Gastroesophageal sphincter (tissue), 3 donors: ENCODE measurements at regions not wholly inside any gene's neighbourhood (a gene's known extent, or its start where the extent isn't known, plus 50 kb on each side); places are given as distances from the start of the nearest gene placed in this dataset.
"Not testable (repeated sequence)": the region's sequence is repeated elsewhere in the genome, so short reads cannot be mapped to it uniquely, and the experiment has no call there.

Experiments used
- EP300 ChIP-seq: sonication (generic); formaldehyde crosslinking; IDR thresholded peaks from one replicate; pipeline ENCODE4 v1.6.1; 2017; ENCODE audit warnings: antibody characterized with exemption, mild to moderate bottlenecking
- POLR2A ChIP-seq, 2 donors: fragments of 450-650 bp; IDR thresholded peaks; one replicate each; pipeline ENCODE4 v1.6.1; 2017; ENCODE audit warnings: antibody characterized with exemption in 2 of 2, mild to moderate bottlenecking in 2 of 2, moderate library complexity in 1 of 2
- POLR2AphosphoS5 ChIP-seq: sonication (generic); formaldehyde crosslinking; IDR thresholded peaks from one replicate; pipeline ENCODE4 v1.6.1; 2017; ENCODE audit warnings: antibody characterized with exemption
- TF ChIP-seq, protein P1 (sequence below), 4 experiments: fragments of 200-600 bp in 2 of 4; fragments of 450-650 bp in 2 of 4; sonication (generic) in 1 of 4; IDR thresholded peaks; one replicate each; pipeline ENCODE4 v1.5.1; 2017 to 2019; ENCODE audit warnings: antibody characterized with exemption in 4 of 4, mild to moderate bottlenecking in 2 of 4, moderate library complexity in 2 of 4

DNA sequence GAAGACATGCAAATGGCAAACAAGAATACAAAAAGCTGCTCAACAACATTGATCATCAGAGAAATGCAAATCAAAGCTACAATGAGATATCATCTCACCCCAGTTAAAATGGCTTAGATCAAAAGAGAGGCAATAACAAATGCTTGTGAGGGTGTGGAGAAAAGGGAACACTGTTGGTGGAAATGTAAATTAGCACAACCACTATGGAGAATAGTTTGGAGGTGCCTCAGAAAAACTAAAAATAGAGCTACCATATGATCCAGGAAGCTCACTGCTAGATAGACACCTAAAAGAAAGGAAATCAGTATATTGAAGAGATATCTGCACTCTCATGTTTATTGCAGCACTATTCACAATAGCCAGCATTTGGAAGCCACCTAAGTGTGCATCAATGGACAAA, 108.0 kb upstream of the RANBP3L start:
- not testable (repeated sequence) for TF ChIP-seq POLR2AphosphoS5; POLR2A (IDR thresholded peaks at IDR 0.05); EP300
- TF ChIP-seq, protein P1, sequence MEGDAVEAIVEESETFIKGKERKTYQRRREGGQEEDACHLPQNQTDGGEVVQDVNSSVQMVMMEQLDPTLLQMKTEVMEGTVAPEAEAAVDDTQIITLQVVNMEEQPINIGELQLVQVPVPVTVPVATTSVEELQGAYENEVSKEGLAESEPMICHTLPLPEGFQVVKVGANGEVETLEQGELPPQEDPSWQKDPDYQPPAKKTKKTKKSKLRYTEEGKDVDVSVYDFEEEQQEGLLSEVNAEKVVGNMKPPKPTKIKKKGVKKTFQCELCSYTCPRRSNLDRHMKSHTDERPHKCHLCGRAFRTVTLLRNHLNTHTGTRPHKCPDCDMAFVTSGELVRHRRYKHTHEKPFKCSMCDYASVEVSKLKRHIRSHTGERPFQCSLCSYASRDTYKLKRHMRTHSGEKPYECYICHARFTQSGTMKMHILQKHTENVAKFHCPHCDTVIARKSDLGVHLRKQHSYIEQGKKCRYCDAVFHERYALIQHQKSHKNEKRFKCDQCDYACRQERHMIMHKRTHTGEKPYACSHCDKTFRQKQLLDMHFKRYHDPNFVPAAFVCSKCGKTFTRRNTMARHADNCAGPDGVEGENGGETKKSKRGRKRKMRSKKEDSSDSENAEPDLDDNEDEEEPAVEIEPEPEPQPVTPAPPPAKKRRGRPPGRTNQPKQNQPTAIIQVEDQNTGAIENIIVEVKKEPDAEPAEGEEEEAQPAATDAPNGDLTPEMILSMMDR (IDR thresholded peaks at IDR 0.05) = not testable (repeated sequence)
